Smooth muscle cell (in vitro differentiated cells): ENCODE measurements at regions not wholly inside any gene's neighbourhood (a gene's known extent, or its start where the extent isn't known, plus 50 kb on each side); places are given as distances from the start of the nearest gene placed in this dataset.

ENCODE experiments used
- DNase-seq: peaks from one replicate; lab custom pipeline; 2025; ENCODE audit not compliant: unreplicated experiment; lab: John Stamatoyannopoulos, UW
- H2AFZ ChIP-seq: fragments of 200-600 bp; sonication (generic); 2 replicates; pipeline ENCODE4 v1.6.0; 2016; ENCODE audit warnings: antibody characterized with exemption, low read depth, mild to moderate bottlenecking
- H3F3A ChIP-seq: fragments of 200-600 bp; sonication (generic); 2 replicates; pipeline ENCODE4 v1.6.0; 2017; ENCODE audit warnings: antibody characterized with exemption, low read depth
- H3K27ac ChIP-seq: fragments of 200-600 bp; sonication (generic); 2 replicates; pipeline ENCODE4 v1.5.1; 2016; ENCODE audit warnings: low read depth, mild to moderate bottlenecking
- H3K27me3 ChIP-seq: fragments of 200-600 bp; sonication (generic); 2 replicates; pipeline ENCODE4 v1.6.1; 2016; ENCODE audit warnings: low read depth, mild to moderate bottlenecking
- H3K36me3 ChIP-seq: fragments of 200-600 bp; sonication (generic); 2 replicates; pipeline ENCODE4 v1.5.1; 2016; ENCODE audit warnings: low read depth
- H3K4me1 ChIP-seq: fragments of 200-600 bp; sonication (generic); 2 replicates; pipeline ENCODE4 v1.5.1; 2016; ENCODE audit warnings: low read depth
- H3K4me2 ChIP-seq: fragments of 200-600 bp; sonication (generic); 2 replicates; pipeline ENCODE4 v1.6.0; 2016; ENCODE audit warnings: mild to moderate bottlenecking
- H3K4me3 ChIP-seq: fragments of 200-600 bp; sonication (generic); 2 replicates; pipeline ENCODE4 v1.5.1; 2016; ENCODE audit warnings: mild to moderate bottlenecking
- H3K79me2 ChIP-seq: fragments of 200-600 bp; sonication (generic); 2 replicates; pipeline ENCODE4 v1.6.0; 2016; ENCODE audit warnings: low read depth, mild to moderate bottlenecking
- H3K9ac ChIP-seq: fragments of 200-600 bp; sonication (generic); 2 replicates; pipeline ENCODE4 v1.6.0; 2016; ENCODE audit warnings: low read depth
- H3K9me3 ChIP-seq: fragments of 200-600 bp; sonication (generic); replicated peaks from 2 replicates; pipeline ENCODE4 v1.5.1; 2016; ENCODE audit warnings: low read depth
- H4K20me1 ChIP-seq: fragments of 200-600 bp; sonication (generic); 2 replicates; pipeline ENCODE4 v1.6.0; 2016; ENCODE audit warnings: low read depth
- WGBS: methylation state at CpG from one replicate; pipeline ENCODE4 v1.1.7; 2016; ENCODE audit warnings: low lambda C conversion rate; 5-methylcytosine and 5-hydroxymethylcytosine counted together
- TF ChIP-seq, protein P1 (sequence below): fragments of 200-600 bp; sonication (generic); IDR thresholded peaks from 2 replicates; pipeline ENCODE4 v1.5.1; 2017; ENCODE audit warnings: borderline replicate concordance, mild to moderate bottlenecking, antibody characterized with exemption; ENCODE audit not compliant: insufficient read depth, poor library complexity, severe bottlenecking

DNA sequence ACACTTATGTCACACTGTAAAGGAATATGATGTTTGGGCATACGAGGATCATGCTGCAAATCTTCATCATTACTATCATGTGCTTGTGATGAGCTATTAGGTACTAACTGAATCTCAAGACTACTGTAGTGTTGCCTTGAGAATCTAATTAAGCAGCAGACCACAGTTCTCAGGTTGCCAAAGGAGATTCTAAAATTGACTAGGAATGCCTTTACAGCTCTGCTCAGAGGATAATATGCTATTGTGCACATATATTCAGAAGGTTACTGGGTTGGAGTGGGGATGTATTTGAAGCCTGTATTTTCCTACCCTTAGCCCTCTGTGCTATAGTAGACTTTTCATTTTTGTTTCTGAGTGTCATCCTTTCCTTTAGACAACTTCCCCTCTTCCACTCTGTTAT is 175.1 kb downstream of the CDH19 start:
- Histone ChIP-seq H3K4me3 (no peak overlapping the region), H3K4me1 (no peaks in the 10 kb centered on the region), H4K20me1 (no peaks in the 10 kb centered on the region), H3F3A (no peaks in the 10 kb centered on the region), H3K9me3 (no peaks in the 10 kb centered on the region), H3K27me3 (no peaks in the 10 kb centered on the region), H2AFZ (no peak overlapping the region), H3K79me2 (no peaks in the 10 kb centered on the region), H3K4me2 (no peak overlapping the region), H3K9ac (no peak overlapping the region), H3K36me3 (no peaks in the 10 kb centered on the region), H3K27ac (no peak overlapping the region)
- 97% methylated on average over 1 of the region's 1 CpG for WGBS
- DNase-seq, result no peak
- TF ChIP-seq, protein P1, sequence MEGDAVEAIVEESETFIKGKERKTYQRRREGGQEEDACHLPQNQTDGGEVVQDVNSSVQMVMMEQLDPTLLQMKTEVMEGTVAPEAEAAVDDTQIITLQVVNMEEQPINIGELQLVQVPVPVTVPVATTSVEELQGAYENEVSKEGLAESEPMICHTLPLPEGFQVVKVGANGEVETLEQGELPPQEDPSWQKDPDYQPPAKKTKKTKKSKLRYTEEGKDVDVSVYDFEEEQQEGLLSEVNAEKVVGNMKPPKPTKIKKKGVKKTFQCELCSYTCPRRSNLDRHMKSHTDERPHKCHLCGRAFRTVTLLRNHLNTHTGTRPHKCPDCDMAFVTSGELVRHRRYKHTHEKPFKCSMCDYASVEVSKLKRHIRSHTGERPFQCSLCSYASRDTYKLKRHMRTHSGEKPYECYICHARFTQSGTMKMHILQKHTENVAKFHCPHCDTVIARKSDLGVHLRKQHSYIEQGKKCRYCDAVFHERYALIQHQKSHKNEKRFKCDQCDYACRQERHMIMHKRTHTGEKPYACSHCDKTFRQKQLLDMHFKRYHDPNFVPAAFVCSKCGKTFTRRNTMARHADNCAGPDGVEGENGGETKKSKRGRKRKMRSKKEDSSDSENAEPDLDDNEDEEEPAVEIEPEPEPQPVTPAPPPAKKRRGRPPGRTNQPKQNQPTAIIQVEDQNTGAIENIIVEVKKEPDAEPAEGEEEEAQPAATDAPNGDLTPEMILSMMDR, result no peak

DNA sequence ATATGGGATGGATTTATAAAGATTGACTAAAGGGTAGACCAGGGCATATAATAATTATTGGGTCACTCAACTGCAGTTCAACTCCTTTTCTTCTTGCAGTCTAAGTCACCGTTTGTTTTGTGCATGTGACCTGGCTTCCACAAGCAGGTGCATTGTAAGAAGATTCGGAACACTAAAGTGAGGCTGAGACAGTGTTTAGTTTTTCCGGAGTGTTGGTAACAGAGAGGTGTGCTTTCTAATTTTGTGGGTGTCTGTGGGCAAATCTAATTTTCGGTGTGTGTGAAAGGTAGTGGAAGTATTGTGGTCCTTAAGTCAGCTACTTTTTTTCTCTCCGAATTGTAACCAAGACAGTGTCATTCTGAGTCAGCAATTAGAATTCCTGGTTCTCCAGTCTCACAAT is 184.5 kb downstream of the CDH19 start:
- Histone ChIP-seq H3K4me2 (no peak overlapping the region), H3K27me3 (no peaks in the 10 kb centered on the region), H3K4me3 (no peak overlapping the region), H3K27ac (no peak overlapping the region), H3K9ac (no peak overlapping the region), H3F3A (no peaks in the 10 kb centered on the region), H2AFZ (no peak overlapping the region), H4K20me1 (no peaks in the 10 kb centered on the region), H3K9me3 (no peaks in the 10 kb centered on the region), H3K4me1 (no peaks in the 10 kb centered on the region), H3K79me2 (no peaks in the 10 kb centered on the region), H3K36me3 (no peaks in the 10 kb centered on the region)
- WGBS, result 91% methylated on average over 5 of the region's 5 CpGs
- TF ChIP-seq, protein P1, result no peak
- no peak for DNase-seq

DNA sequence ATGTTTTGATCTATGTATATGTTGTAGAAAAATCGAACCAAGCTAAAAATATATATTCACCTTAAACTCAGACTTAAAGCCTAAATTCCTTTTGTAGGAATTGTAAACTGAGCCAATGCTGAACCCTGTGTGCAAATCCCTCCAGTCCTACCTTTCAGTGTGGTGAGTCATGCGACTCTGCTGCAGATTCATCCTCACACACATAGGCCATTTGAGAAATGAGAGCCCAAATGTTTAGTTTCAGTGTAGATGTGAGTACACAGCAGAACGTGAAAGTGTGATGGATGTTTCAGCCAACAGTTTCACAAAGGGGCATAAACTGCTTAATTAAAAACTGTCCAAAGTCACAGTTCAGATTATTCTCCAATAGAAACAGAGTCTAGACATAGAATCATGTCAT is 193.2 kb downstream of the CDH19 start:
- DNase-seq, result no peak
- Histone ChIP-seq H4K20me1 (no peaks in the 10 kb centered on the region), H3K4me1 (no peaks in the 10 kb centered on the region), H3K27me3 (no peaks in the 10 kb centered on the region), H3K27ac (no peak overlapping the region), H3F3A (no peaks in the 10 kb centered on the region), H3K4me3 (no peak overlapping the region), H3K4me2 (no peak overlapping the region), H3K9me3 (no peaks in the 10 kb centered on the region), H3K79me2 (no peaks in the 10 kb centered on the region), H3K9ac (no peak overlapping the region), H2AFZ (no peak overlapping the region), H3K36me3 (no peaks in the 10 kb centered on the region)
- TF ChIP-seq, protein P1, result no peak
- WGBS, result 84% methylated on average over 3 of the region's 3 CpGs

DNA sequence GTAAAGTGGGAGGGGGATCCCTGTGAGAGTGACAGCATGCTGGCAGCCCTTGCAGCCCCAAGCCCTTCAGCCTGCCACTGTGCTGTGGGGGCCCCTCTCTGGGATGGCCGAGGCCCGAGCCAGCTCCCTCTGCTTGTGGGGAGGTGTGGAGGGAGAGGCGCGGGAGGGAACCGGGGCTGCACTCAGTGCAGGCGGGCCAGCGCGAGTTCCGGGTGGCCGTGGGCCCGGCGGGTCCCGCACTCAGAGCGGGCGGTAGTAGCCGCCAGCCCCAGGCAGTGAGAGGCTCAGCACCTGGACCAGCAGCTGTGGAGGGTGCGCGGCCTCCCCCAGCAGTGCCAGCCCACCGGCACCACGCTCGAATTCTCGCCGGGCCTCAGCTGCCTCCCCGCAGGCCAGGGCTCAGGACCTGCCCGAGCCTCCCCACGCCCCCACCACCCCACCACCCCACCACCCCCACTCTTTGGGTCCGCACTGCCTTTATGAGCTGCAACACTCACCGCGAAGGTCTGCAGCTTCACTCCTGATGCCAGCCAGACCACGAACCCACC is 208.1 kb downstream of the CDH19 start:
- Histone ChIP-seq H3K27me3 (no peaks in the 10 kb centered on the region), H3K9me3 (no peaks in the 10 kb centered on the region), H3K4me2 (no peak overlapping the region), H3K79me2 (no peaks in the 10 kb centered on the region), H3K27ac (no peak overlapping the region), H4K20me1 (no peaks in the 10 kb centered on the region), H3K36me3 (no peaks in the 10 kb centered on the region), H2AFZ (no peak overlapping the region), H3K4me1 (no peaks in the 10 kb centered on the region), H3K9ac (no peak overlapping the region), H3F3A (no peaks in the 10 kb centered on the region), H3K4me3 (no peak overlapping the region)
- 97% methylated on average over 26 of the region's 30 CpGs for WGBS
- TF ChIP-seq, protein P1, result no peak
- DNase-seq, result no peak
